CD4-positive, alpha-beta T cell (primary cell): ENCODE measurements at regions not wholly inside any gene's neighbourhood (a gene's known extent, or its start where the extent isn't known, plus 50 kb on each side); places are given as distances from the start of the nearest gene placed in this dataset.

Source experiments
- ATAC-seq: fragments of 200-7000 bp; cut with Tn5 transposase; one replicate; pipeline ENCODE4 v1.10.0; 2022; ENCODE audit warnings: mild to moderate bottlenecking; ENCODE audit not compliant: poor library complexity
- CTCF ChIA-PET: fragments of 350-600 bp; sonication (Branson Sonifier 250); formaldehyde crosslinking; loops from one replicate; lab custom pipeline; 2021; ENCODE audit warnings: antibody characterized with exemption, inconsistent platforms; lab: Charles Lee
- POLR2A ChIA-PET: fragments of 350-600 bp; sonication (Branson Sonifier 250); formaldehyde crosslinking; loops from one replicate; lab custom pipeline; 2021; ENCODE audit warnings: antibody characterized with exemption, inconsistent platforms; lab: Charles Lee
- DNase-seq, 14 experiments: peaks; one replicate each; pipeline ENCODE4 v3.0.0-alpha.2; 2013 to 2020; ENCODE audit warnings: mixed read lengths in 2 of 14
- H3K27ac ChIP-seq, 2 donors: one replicate each; pipeline versions ENCODE4 v1.5.1 to v1.7.0; 2013; ENCODE audit warnings: low read length in 2 of 2, low read depth in 1 of 2, mild to moderate bottlenecking in 1 of 2
- H3K27me3 ChIP-seq, 2 experiments: 1 replicate in 1 of 2; 2 replicates in 1 of 2; pipeline versions ENCODE4 v1.6.1 to v1.7.0; 2013; ENCODE audit warnings: low read length in 2 of 2, control low read depth in 1 of 2, mild to moderate bottlenecking in 1 of 2, moderate library complexity in 1 of 2; ENCODE audit not compliant: insufficient read depth in 2 of 2, control insufficient read depth in 1 of 2
- H3K36me3 ChIP-seq: one replicate; pipeline ENCODE4 v1.6.1; 2013; ENCODE audit warnings: low read length, control low read depth; ENCODE audit not compliant: insufficient read depth
- H3K4me1 ChIP-seq: one replicate; pipeline ENCODE4 v1.6.1; 2013; ENCODE audit warnings: low read length, control low read depth; ENCODE audit not compliant: insufficient read depth
- H3K4me3 ChIP-seq: one replicate; pipeline ENCODE4 v1.5.1; 2013; ENCODE audit warnings: mild to moderate bottlenecking, low read length, moderate library complexity
- H3K9me3 ChIP-seq, 2 experiments: 1 replicate in 1 of 2; 2 replicates in 1 of 2; pipeline versions ENCODE4 v1.6.1 to v1.7.0; 2013; ENCODE audit warnings: low read length in 2 of 2, mild to moderate bottlenecking in 2 of 2, control low read depth in 1 of 2, moderate library complexity in 1 of 2; ENCODE audit not compliant: control insufficient read depth in 1 of 2, insufficient read depth in 1 of 2
- H3K27ac Mint-ChIP-seq: one replicate; pipeline ENCODE4 v1.8.0; 2020; ENCODE audit warnings: mixed read lengths
- H3K27me3 Mint-ChIP-seq: one replicate; pipeline ENCODE4 v1.8.0; 2021; ENCODE audit warnings: mixed read lengths
- H3K36me3 Mint-ChIP-seq: one replicate; pipeline ENCODE4 v1.8.0; 2021; ENCODE audit warnings: low read depth, mixed read lengths
- H3K4me1 Mint-ChIP-seq: one replicate; pipeline ENCODE4 v1.8.0; 2021; ENCODE audit warnings: low read depth, mixed read lengths
- H3K4me3 Mint-ChIP-seq: one replicate; pipeline ENCODE4 v1.8.0; 2020; ENCODE audit warnings: mild to moderate bottlenecking, mixed read lengths
- H3K9me3 Mint-ChIP-seq: one replicate; pipeline ENCODE4 v1.8.0; 2020; ENCODE audit warnings: mixed read lengths
- CTCF ChIP-seq: fragments of 200-600 bp; IDR thresholded peaks from one replicate; pipeline ENCODE4 v1.8.0; 2022; ENCODE audit warnings: antibody characterized with exemption, mild to moderate bottlenecking
- intact Hi-C, 2 experiments: fragments of 100-400 bp; cut with DNase I in 1 of 2; cut with micrococcal nuclease in 1 of 2; formaldehyde crosslinking; loops; one replicate each; pipeline versions ENCODE4 v1.15.1 to v1.9.0; 2023 to 2025; cut with DNase I, micrococcal nuclease

- Histone ChIP-seq H3K4me3 (no peak overlapping the region), H3K4me1 (no peaks in the 10 kb centered on the region), H3K9me3 (no peaks in the 10 kb centered on the region), H3K27ac (no peak overlapping the region), H3K36me3 (no peaks in the 10 kb centered on the region), H3K27me3 (no peaks in the 10 kb centered on the region)
- no peak for ATAC-seq
- TF ChIP-seq CTCF, result no peak
- Mint-ChIP-seq H3K27me3 (no peaks in the 10 kb centered on the region), H3K36me3 (no peaks in the 10 kb centered on the region), H3K27ac (no peak overlapping the region), H3K9me3 (no peaks in the 10 kb centered on the region), H3K4me3 (no peak overlapping the region), H3K4me1 (no peaks in the 10 kb centered on the region)
- ChIA-PET POLR2A (no interaction called here), CTCF (no interaction called here)
- no peak for DNase-seq
- intact Hi-C loops, result no loop called here
Observed at GRCh38 chr1:5473268-5473667, 519.0 kb downstream of the NPHP4 start.

- ATAC-seq (no peak), DNase-seq (no peak)
- H3K9me3 Mint-ChIP-seq, result no peaks in the 10 kb centered on the region
- ChIA-PET POLR2A (no interaction called here), CTCF (no interaction called here)
- Histone ChIP-seq H3K4me1 (peaks cover 9% of the 10 kb centered on the region), H3K4me3 (no peak overlapping the region), H3K9me3 (peaks cover 0 to 8% of the 10 kb centered on the region in 2 experiments), H3K27ac (no peak overlapping the region), H3K27me3 (no peaks in the 10 kb centered on the region), H3K36me3 (no peaks in the 10 kb centered on the region)
- H3K27ac Mint-ChIP-seq, result no peak overlapping the region
- H3K27me3 Mint-ChIP-seq, result peaks cover 8% of the 10 kb centered on the region
- H3K4me1 Mint-ChIP-seq, result no peaks in the 10 kb centered on the region
- H3K4me3 Mint-ChIP-seq, result no peak overlapping the region
- no peak for TF ChIP-seq CTCF
- intact Hi-C loops, result no loop called here
- H3K36me3 Mint-ChIP-seq, result no peaks in the 10 kb centered on the region
Observed at GRCh38 chr1:5466487-5466886, 525.7 kb downstream of the NPHP4 start.

- POLR2A ChIA-PET, result no interaction called here
- intact Hi-C loops, result no loop called here
- Histone ChIP-seq H3K27ac (no peak overlapping the region), H3K9me3 (peaks cover 0 to 13% of the 10 kb centered on the region in 2 experiments), H3K4me1 (peaks cover 9% of the 10 kb centered on the region), H3K4me3 (no peak overlapping the region), H3K36me3 (no peaks in the 10 kb centered on the region), H3K27me3 (no peaks in the 10 kb centered on the region)
- DNase-seq (no peak), ATAC-seq (no peak)
- no peaks in the 10 kb centered on the region for H3K36me3 Mint-ChIP-seq
- no peaks in the 10 kb centered on the region for H3K4me1 Mint-ChIP-seq
- H3K4me3 Mint-ChIP-seq, result no peak overlapping the region
- CTCF ChIA-PET, result interaction anchor here (0.7 kb wide), 1 partner anchor 1090 kb away, joined by 3 read pairs; the partner anchor contains the start of gene TAS1R1
- peaks cover 8% of the 10 kb centered on the region for H3K27me3 Mint-ChIP-seq
- no peaks in the 10 kb centered on the region for H3K9me3 Mint-ChIP-seq
- no peak overlapping the region for H3K27ac Mint-ChIP-seq
- no peak for TF ChIP-seq CTCF
Observed at GRCh38 chr1:5465281-5465711, 526.9 kb downstream of the NPHP4 start.
